HEK293 (cell line): ENCODE measurements at regions not wholly inside any gene's neighbourhood (a gene's known extent, or its start where the extent isn't known, plus 50 kb on each side); places are given as distances from the start of the nearest gene placed in this dataset.

Experiments
- GFI1B ChIP-seq: fragments of 450-650 bp; formaldehyde crosslinking; IDR thresholded peaks from 2 replicates; pipeline ENCODE4 v1.5.1; 2016; ENCODE audit warnings: missing biosample characterization, missing genetic modification characterization
- RBAK ChIP-seq: fragments of 450-650 bp; formaldehyde crosslinking; IDR thresholded peaks from 2 replicates; pipeline ENCODE4 v1.5.1; 2016; ENCODE audit warnings: missing biosample characterization, missing genetic modification characterization
- SETDB1 ChIP-seq: IDR thresholded peaks from one replicate; pipeline ENCODE4 v1.6.1; 2017; ENCODE audit warnings: mild to moderate bottlenecking, low read length, moderate library complexity, mixed read lengths; ENCODE audit not compliant: insufficient read length
- YY1 ChIP-seq: fragments of 450-650 bp; formaldehyde crosslinking; IDR thresholded peaks from 2 replicates; pipeline ENCODE4 v1.5.1; 2018; ENCODE audit warnings: missing biosample characterization, missing genetic modification characterization
- ZNF239 ChIP-seq: fragments of 450-650 bp; formaldehyde crosslinking; IDR thresholded peaks from 2 replicates; pipeline ENCODE4 v1.5.1; 2016; ENCODE audit warnings: missing biosample characterization, missing genetic modification characterization
- ZNF274 ChIP-seq, 2 experiments: fragments of 200-500 bp in 1 of 2; fragments of 450-650 bp in 1 of 2; sonication (Bioruptor generic) in 1 of 2; formaldehyde crosslinking in 1 of 2; IDR thresholded peaks; 2 replicates each; pipeline versions ENCODE4 v1.5.1 to v1.6.1; 2014 to 2016; ENCODE audit warnings: borderline replicate concordance in 1 of 2, inconsistent platforms in 1 of 2, low read length in 1 of 2, missing biosample characterization in 1 of 2, missing genetic modification characterization in 1 of 2
- ZSCAN30 ChIP-seq: fragments of 450-650 bp; IDR thresholded peaks from 2 replicates; pipeline ENCODE4 v1.5.1; 2018; ENCODE audit warnings: missing biosample characterization, mild to moderate bottlenecking, missing genetic modification characterization, moderate library complexity
- TF ChIP-seq, protein P1 (sequence below): fragments of 450-650 bp; formaldehyde crosslinking; IDR thresholded peaks from 2 replicates; pipeline ENCODE4 v1.5.1; 2016; ENCODE audit warnings: missing biosample characterization, missing genetic modification characterization, low read depth
- TF ChIP-seq, protein P2 (sequence below): fragments of 450-650 bp; formaldehyde crosslinking; IDR thresholded peaks from 2 replicates; pipeline ENCODE4 v1.5.1; 2016; ENCODE audit warnings: missing biosample characterization, missing genetic modification characterization

DNA sequence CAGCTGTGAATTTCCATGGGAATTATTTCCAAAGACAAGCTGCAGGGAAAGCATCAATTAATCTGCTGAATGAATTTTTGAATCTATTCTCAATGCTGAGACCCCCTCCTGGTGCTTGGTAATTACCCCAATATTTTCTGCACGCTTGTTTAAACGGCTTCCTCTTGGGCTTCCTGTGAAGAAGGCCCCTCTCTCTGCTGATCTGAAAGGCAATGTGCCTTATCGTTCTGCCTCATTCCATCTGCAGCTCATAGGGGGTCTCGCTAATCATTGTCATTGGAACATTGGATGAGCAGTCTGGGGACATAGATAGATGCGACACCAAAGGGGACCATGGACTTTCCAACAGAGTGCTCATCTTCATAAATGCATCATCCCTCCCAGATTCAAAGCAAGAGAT lies 851.6 kb downstream of the PDHA2 start:
- TF ChIP-seq ZNF239 (tag by site-specific recombination) (no peak), YY1 (tag by site-specific recombination) (no peak), RBAK (tag by site-specific recombination) (no peak), SETDB1 (no peak), ZNF274 (IDR thresholded peaks at IDR 0.05; ENCODE audit: low read length) (no peak), ZNF274 (tag by site-specific recombination; IDR thresholded peaks at IDR 0.05; ENCODE audit: borderline replicate concordance) (no peak), GFI1B (no peak), ZSCAN30 (tag by site-specific recombination) (no peak)
- TF ChIP-seq, protein P1, sequence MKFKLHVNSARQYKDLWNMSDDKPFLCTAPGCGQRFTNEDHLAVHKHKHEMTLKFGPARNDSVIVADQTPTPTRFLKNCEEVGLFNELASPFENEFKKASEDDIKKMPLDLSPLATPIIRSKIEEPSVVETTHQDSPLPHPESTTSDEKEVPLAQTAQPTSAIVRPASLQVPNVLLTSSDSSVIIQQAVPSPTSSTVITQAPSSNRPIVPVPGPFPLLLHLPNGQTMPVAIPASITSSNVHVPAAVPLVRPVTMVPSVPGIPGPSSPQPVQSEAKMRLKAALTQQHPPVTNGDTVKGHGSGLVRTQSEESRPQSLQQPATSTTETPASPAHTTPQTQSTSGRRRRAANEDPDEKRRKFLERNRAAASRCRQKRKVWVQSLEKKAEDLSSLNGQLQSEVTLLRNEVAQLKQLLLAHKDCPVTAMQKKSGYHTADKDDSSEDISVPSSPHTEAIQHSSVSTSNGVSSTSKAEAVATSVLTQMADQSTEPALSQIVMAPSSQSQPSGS (tag by site-specific recombination), result no peak
- TF ChIP-seq, protein P2, sequence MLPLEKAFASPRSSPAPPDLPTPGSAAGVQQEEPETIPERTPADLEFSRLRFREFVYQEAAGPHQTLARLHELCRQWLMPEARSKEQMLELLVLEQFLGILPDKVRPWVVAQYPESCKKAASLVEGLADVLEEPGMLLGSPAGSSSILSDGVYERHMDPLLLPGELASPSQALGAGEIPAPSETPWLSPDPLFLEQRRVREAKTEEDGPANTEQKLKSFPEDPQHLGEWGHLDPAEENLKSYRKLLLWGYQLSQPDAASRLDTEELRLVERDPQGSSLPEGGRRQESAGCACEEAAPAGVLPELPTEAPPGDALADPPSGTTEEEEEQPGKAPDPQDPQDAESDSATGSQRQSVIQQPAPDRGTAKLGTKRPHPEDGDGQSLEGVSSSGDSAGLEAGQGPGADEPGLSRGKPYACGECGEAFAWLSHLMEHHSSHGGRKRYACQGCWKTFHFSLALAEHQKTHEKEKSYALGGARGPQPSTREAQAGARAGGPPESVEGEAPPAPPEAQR, result no peak
